ENCODE measurements at regions not wholly inside any gene's neighbourhood (a gene's known extent, or its start where the extent isn't known, plus 50 kb on each side); places are given as distances from the start of the nearest gene placed in this dataset.

GRCh38 chr4:10366628-10367027 lies 90.6 kb downstream of the ZNF518B start:
- TF ChIP-seq CTCF (IDR thresholded peaks at IDR 0.05) (no peak), EZH2 (IDR thresholded peaks at IDR 0.05; ENCODE audit: borderline replicate concordance, insufficient read depth, low read depth, low read length, poor library complexity, severe bottlenecking) (no peak)

All from B cell (primary cell).